HL-60 (cell line): ENCODE measurements at regions not wholly inside any gene's neighbourhood (a gene's known extent, or its start where the extent isn't known, plus 50 kb on each side); places are given as distances from the start of the nearest gene placed in this dataset.

Source experiments
- DNase-seq, 2 experiments: peaks; one replicate each; pipeline ENCODE4 v3.0.0-alpha.2; 2010 to 2020; ENCODE audit warnings: low read depth in 1 of 2, low spot score in 1 of 2
- H3K27ac ChIP-seq: fragments of 250-450 bp; sonication (Bioruptor Pico); replicated peaks from 2 replicates; pipeline ENCODE4 v1.5.1; 2020; ENCODE audit warnings: mild to moderate bottlenecking, moderate library complexity
- H3K27me3 ChIP-seq: fragments of 250-450 bp; sonication (Bioruptor Pico); 2 replicates; pipeline ENCODE4 v1.5.1; 2021; ENCODE audit warnings: mild to moderate bottlenecking, moderate library complexity; ENCODE audit not compliant: insufficient read depth, poor library complexity, severe bottlenecking
- H3K4me3 ChIP-seq: replicated peaks from 2 replicates; pipeline ENCODE4 v1.5.1; 2011; ENCODE audit warnings: mild to moderate bottlenecking, control low read depth, low read length; ENCODE audit not compliant: insufficient read depth
- GABPA ChIP-seq: IDR thresholded peaks from 2 replicates; pipeline ENCODE4 v1.6.1; 2012; ENCODE audit warnings: low read depth
- POLR2AphosphoS5 ChIP-seq: IDR thresholded peaks from 2 replicates; pipeline ENCODE4 v1.6.1; 2012; ENCODE audit warnings: low read depth
- SPI1 ChIP-seq: IDR thresholded peaks from 2 replicates; pipeline ENCODE4 v1.6.1; 2012; ENCODE audit warnings: low read depth, mild to moderate bottlenecking, borderline replicate concordance
- TF ChIP-seq, protein P1 (sequence below): IDR thresholded peaks from 2 replicates; pipeline ENCODE4 v1.6.1; 2012; ENCODE audit warnings: low read depth; ENCODE audit not compliant: insufficient replicate concordance
- TF ChIP-seq, protein P2 (sequence below): IDR thresholded peaks from one replicate; pipeline ENCODE4 v1.5.1; 2011; ENCODE audit warnings: low read length, control low read depth, inconsistent platforms; ENCODE audit not compliant: insufficient read depth

DNA sequence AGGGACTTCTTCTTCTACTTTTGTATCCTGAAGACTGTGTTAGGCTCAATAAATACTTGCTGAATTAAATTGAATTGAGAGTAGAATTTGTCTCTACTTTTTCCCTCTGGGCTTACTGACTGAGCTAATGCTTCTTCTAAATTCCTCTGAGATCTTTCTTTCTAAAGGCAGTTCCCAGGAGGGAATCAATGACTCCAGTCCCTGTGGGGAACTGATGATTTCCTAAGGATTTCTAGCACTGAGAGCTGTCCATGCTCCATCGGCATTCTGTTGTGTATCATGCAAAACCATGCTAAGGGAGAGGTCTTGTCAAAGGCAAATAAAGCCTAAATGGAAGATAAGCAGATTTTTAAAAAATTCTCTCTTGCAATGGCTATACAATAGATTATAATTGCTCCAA, 148.8 kb upstream of the KIRREL3 start:
- Histone ChIP-seq H3K27me3 (no peaks in the 10 kb centered on the region), H3K27ac (no peak overlapping the region), H3K4me3 (no peak overlapping the region)
- no peak for DNase-seq
- TF ChIP-seq SPI1 (no peak), GABPA (no peak), POLR2AphosphoS5 (no peak)
- TF ChIP-seq, protein P1, sequence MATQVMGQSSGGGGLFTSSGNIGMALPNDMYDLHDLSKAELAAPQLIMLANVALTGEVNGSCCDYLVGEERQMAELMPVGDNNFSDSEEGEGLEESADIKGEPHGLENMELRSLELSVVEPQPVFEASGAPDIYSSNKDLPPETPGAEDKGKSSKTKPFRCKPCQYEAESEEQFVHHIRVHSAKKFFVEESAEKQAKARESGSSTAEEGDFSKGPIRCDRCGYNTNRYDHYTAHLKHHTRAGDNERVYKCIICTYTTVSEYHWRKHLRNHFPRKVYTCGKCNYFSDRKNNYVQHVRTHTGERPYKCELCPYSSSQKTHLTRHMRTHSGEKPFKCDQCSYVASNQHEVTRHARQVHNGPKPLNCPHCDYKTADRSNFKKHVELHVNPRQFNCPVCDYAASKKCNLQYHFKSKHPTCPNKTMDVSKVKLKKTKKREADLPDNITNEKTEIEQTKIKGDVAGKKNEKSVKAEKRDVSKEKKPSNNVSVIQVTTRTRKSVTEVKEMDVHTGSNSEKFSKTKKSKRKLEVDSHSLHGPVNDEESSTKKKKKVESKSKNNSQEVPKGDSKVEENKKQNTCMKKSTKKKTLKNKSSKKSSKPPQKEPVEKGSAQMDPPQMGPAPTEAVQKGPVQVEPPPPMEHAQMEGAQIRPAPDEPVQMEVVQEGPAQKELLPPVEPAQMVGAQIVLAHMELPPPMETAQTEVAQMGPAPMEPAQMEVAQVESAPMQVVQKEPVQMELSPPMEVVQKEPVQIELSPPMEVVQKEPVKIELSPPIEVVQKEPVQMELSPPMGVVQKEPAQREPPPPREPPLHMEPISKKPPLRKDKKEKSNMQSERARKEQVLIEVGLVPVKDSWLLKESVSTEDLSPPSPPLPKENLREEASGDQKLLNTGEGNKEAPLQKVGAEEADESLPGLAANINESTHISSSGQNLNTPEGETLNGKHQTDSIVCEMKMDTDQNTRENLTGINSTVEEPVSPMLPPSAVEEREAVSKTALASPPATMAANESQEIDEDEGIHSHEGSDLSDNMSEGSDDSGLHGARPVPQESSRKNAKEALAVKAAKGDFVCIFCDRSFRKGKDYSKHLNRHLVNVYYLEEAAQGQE, result no peak
- TF ChIP-seq, protein P2, sequence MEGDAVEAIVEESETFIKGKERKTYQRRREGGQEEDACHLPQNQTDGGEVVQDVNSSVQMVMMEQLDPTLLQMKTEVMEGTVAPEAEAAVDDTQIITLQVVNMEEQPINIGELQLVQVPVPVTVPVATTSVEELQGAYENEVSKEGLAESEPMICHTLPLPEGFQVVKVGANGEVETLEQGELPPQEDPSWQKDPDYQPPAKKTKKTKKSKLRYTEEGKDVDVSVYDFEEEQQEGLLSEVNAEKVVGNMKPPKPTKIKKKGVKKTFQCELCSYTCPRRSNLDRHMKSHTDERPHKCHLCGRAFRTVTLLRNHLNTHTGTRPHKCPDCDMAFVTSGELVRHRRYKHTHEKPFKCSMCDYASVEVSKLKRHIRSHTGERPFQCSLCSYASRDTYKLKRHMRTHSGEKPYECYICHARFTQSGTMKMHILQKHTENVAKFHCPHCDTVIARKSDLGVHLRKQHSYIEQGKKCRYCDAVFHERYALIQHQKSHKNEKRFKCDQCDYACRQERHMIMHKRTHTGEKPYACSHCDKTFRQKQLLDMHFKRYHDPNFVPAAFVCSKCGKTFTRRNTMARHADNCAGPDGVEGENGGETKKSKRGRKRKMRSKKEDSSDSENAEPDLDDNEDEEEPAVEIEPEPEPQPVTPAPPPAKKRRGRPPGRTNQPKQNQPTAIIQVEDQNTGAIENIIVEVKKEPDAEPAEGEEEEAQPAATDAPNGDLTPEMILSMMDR, result no peak

DNA sequence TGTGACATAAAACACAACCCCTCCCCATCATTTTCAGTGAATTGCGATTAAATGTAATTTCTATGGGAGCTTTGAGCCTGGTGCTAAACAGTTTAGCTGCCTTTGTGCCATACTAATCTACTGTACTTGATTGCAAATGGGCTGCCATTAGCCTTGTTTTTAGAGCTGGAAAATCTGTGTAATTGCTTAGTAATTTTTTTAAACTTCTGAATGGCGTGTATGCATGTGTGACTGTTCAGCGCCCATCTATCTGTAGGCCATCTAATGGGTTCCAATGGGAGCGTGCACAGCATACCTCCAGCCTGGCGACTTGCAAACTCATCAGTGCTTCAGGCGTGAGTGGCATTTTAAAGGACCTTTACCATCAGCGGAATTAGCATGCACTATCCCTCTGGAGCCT, 142.7 kb upstream of the KIRREL3 start:
- Histone ChIP-seq H3K4me3 (no peak overlapping the region), H3K27ac (no peak overlapping the region), H3K27me3 (no peaks in the 10 kb centered on the region)
- TF ChIP-seq, protein P2, result no peak
- DNase-seq, result no peak

DNA sequence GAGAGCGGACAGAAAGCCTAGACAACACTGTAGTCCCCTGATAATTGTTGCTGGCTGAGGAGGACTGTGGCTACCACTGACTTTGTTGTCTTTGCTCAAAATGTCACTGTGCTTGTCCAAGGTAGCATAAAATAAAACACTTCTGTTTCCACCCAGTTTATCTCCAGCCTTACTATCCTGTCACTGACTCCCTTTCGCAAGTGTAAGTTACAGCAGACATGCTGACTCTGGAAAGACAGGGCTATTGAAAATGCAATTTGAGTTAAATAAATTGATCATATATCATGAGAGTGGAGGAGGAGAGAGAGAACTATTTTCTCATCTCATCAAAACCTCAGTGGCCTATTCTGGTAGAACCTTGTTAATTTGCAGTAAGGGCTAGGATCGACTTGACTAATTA, 138.0 kb upstream of the KIRREL3 start:
- Histone ChIP-seq H3K27ac (no peak overlapping the region), H3K4me3 (no peak overlapping the region), H3K27me3 (no peaks in the 10 kb centered on the region)
- DNase-seq, result no peak
- TF ChIP-seq SPI1 (no peak), GABPA (no peak), POLR2AphosphoS5 (no peak)
- TF ChIP-seq, protein P2, result no peak
- TF ChIP-seq, protein P1, result no peak

DNA sequence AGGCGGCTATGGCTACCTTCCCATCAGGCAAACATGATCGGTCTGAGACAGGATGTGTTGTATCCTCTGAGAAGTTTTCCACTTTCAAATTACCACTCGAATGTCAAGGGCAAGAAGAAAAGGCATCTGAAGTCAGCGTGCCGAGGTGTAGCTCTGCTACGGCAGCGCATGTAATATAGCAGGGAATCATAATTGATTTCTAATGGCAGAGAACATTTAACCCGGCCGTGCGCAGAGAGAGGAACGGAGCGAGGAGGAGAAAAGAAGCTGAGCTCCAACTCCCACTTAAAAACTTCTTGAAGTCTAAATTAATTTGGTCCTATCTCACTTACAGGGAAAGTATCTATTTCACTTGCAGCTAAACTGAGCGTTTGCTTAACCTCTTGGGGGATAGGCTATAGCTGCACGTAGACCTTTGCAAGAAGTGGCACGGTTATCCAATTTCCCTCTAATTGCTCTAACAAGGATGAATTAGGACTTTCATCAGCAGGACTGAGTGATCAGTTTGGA, 137.3 kb upstream of the KIRREL3 start:
- Histone ChIP-seq H3K27me3 (no peaks in the 10 kb centered on the region), H3K27ac (no peak overlapping the region), H3K4me3 (no peak overlapping the region)
- no peak for DNase-seq
- TF ChIP-seq, protein P1, result no peak
- TF ChIP-seq, protein P2, result no peak
- TF ChIP-seq GABPA (no peak), POLR2AphosphoS5 (no peak), SPI1 (no peak)
